Fibroblast of pulmonary artery (primary cell): ENCODE measurements at regions not wholly inside any gene's neighbourhood (a gene's known extent, or its start where the extent isn't known, plus 50 kb on each side); places are given as distances from the start of the nearest gene placed in this dataset.

Source experiments
- DNase-seq: peaks from one replicate; pipeline ENCODE4 v3.0.0-alpha.2; 2010; ENCODE audit warnings: low read depth
- H3K4me3 ChIP-seq: replicated peaks from 2 replicates; pipeline ENCODE4 v1.5.1; 2011; ENCODE audit warnings: low read depth, mild to moderate bottlenecking, control low read depth, low read length, moderate library complexity
- CTCF ChIP-seq: IDR thresholded peaks from 2 replicates; pipeline ENCODE4 v1.5.1; 2011; ENCODE audit warnings: mild to moderate bottlenecking, control low read depth, low read length, inconsistent platforms; ENCODE audit errors: missing control alignments

DNA sequence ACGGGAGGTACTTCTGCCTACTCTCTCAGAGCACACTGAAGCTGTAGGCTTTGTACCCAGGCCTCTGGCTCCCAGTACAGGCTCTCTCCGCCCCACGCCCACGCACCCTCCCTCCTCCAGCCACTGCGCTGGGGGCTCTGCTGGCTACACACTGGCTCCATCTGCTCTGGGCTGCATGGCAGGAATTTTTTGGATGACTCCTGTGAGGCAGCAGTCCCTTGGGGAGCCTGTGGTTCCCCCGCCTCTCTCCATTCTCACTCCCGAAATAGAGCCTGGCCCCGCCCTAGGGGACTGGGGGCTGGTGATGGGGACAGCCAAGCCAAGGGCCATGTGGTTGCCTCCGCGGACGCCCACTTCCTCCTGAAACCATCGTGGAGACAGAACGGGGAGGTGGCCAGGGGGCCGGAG lies 58.1 kb upstream of the ADRA2C start:
- no peak for TF ChIP-seq CTCF
- H3K4me3 ChIP-seq = no peak overlapping the region
- DNase-seq = no peak

- DNase-seq = no peak
- H3K4me3 ChIP-seq = no peak overlapping the region
- TF ChIP-seq CTCF = no peak
Measured at GRCh38 chr4:3707423-3708102, 58.6 kb upstream of the ADRA2C start.

GRCh38 chr4:3706565-3707422 lies 59.4 kb upstream of the ADRA2C start:
- no peak for TF ChIP-seq CTCF
- DNase-seq = no peak
- H3K4me3 ChIP-seq = no peak overlapping the region

DNA sequence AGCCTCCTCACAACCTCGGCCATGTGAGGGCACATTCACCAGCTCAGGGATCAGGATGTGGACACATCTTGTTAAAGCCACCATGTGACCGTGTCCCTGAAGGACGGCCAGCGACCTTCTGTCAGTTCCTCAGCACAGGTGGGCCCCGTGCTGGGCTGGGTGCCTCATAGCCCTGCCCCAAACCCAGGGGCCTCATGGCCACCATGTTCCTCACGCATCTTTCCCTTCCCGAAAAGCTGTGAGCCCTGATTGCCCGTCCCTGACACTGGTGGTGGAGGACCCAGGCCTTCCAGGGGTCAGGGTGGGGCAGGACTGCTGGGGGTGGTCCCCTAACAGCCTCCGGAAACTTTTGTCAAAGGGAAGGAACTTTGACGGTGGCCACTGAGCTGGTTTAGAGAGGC lies 60.1 kb upstream of the ADRA2C start:
- DNase-seq = no peak
- no peak overlapping the region for H3K4me3 ChIP-seq
- TF ChIP-seq CTCF = no peak

- TF ChIP-seq CTCF = no peak
- DNase-seq = no peak
- H3K4me3 ChIP-seq = no peak overlapping the region
Measured at GRCh38 chr4:3705236-3705987, 60.8 kb upstream of the ADRA2C start.

DNA sequence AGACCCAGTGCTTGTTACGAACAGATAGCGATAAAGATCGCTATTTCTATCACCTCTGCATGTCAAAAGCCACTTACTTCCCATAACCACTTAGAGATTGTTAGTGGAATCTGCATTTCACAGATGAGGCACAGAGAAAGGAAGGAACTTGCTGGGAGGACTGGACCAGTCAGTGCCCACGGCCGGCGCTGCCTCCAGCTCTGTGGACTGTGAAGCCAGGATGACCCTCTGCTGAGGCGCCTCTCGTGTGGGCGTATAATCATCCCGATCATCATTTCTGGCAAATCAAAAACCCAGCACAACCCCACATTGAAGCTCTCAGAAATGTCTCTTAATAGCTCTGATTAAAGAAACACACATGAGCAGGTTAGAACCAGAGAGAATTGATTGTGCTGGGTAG lies 61.5 kb upstream of the ADRA2C start:
- no peak for DNase-seq
- H3K4me3 ChIP-seq = no peak overlapping the region
- no peak for TF ChIP-seq CTCF
